Gastroesophageal sphincter (tissue), 3 donors: ENCODE measurements at regions not wholly inside any gene's neighbourhood (a gene's known extent, or its start where the extent isn't known, plus 50 kb on each side); places are given as distances from the start of the nearest gene placed in this dataset.

ENCODE experiments used
- CTCF ChIP-seq, 4 experiments: fragments of 200-600 bp in 2 of 4; fragments of 450-650 bp in 2 of 4; sonication (generic) in 1 of 4; IDR thresholded peaks; one replicate each; pipeline ENCODE4 v1.5.1; 2017 to 2019; ENCODE audit warnings: antibody characterized with exemption in 4 of 4, mild to moderate bottlenecking in 2 of 4, moderate library complexity in 2 of 4
- POLR2A ChIP-seq, 2 donors: fragments of 450-650 bp; IDR thresholded peaks; one replicate each; pipeline ENCODE4 v1.6.1; 2017; ENCODE audit warnings: antibody characterized with exemption in 2 of 2, mild to moderate bottlenecking in 2 of 2, moderate library complexity in 1 of 2

- TF ChIP-seq CTCF (IDR thresholded peaks at IDR 0.05) (no peak), POLR2A (IDR thresholded peaks at IDR 0.05) (no peak)
Measured at GRCh38 chr15:38896647-38897046, 332.0 kb upstream of the RASGRP1 start.
